Activated T-helper 1 cell treated with Interleukin-2 at 50 U/mL for 16 hours (primary cell): ENCODE measurements at regions not wholly inside any gene's neighbourhood (a gene's known extent, or its start where the extent isn't known, plus 50 kb on each side); places are given as distances from the start of the nearest gene placed in this dataset.

Source experiments
- DNase-seq: peaks from one replicate; pipeline ENCODE4 v3.0.0-alpha.2; 2020; ENCODE audit warnings: low read depth

- no peak for DNase-seq
Measured at GRCh38 chr20:1790386-1790785, 104.8 kb upstream of the SIRPA start.

- no peak for DNase-seq
Measured at GRCh38 chr20:1788044-1788443, 107.2 kb upstream of the SIRPA start.

GRCh38 chr20:1786486-1786885 is 108.7 kb upstream of the SIRPA start:
- DNase-seq: no peak

GRCh38 chr20:1784586-1784985 is 110.6 kb upstream of the SIRPA start:
- DNase-seq: no peak

GRCh38 chr20:1783245-1783644 is 112.0 kb upstream of the SIRPA start:
- DNase-seq: no peak

GRCh38 chr20:1782181-1782580 is 113.0 kb upstream of the SIRPA start:
- no peak for DNase-seq

- no peak for DNase-seq
Measured at GRCh38 chr20:1779567-1779966, 115.6 kb upstream of the SIRPA start.

GRCh38 chr20:1778338-1778737 is 116.9 kb upstream of the SIRPA start:
- DNase-seq: no peak

GRCh38 chr20:1777476-1777820 is 117.8 kb upstream of the SIRPA start:
- no peak for DNase-seq

- DNase-seq: peak; percentile 66
Measured at GRCh38 chr20:1776681-1777475, 118.3 kb upstream of the SIRPA start.

GRCh38 chr20:1775117-1775516 is 117.5 kb upstream of the SIRPG start:
- no peak for DNase-seq

GRCh38 chr20:1774479-1774878 is 116.9 kb upstream of the SIRPG start:
- DNase-seq: no peak

- DNase-seq: no peak
Measured at GRCh38 chr20:1773816-1774215, 116.2 kb upstream of the SIRPG start.

- DNase-seq: no peak
Measured at GRCh38 chr20:1769491-1769890, 111.9 kb upstream of the SIRPG start.

- no peak for DNase-seq
Measured at GRCh38 chr20:1766731-1767130, 109.2 kb upstream of the SIRPG start.

GRCh38 chr20:1764136-1765033 is 106.8 kb upstream of the SIRPG start:
- DNase-seq: peak; percentile 22

- no peak for DNase-seq
Measured at GRCh38 chr20:1761598-1761997, 104.0 kb upstream of the SIRPG start.

- no peak for DNase-seq
Measured at GRCh38 chr20:1761116-1761515, 103.5 kb upstream of the SIRPG start.

- no peak for DNase-seq
Measured at GRCh38 chr20:1758765-1759164, 101.2 kb upstream of the SIRPG start.

GRCh38 chr20:1757606-1758512 is 100.3 kb upstream of the SIRPG start:
- DNase-seq: no peak

- no peak for DNase-seq
Measured at GRCh38 chr20:1757072-1757471, 99.5 kb upstream of the SIRPG start.

GRCh38 chr20:1754749-1755148 is 97.2 kb upstream of the SIRPG start:
- no peak for DNase-seq
